IPS-20b (cell line): ENCODE measurements at regions not wholly inside any gene's neighbourhood (a gene's known extent, or its start where the extent isn't known, plus 50 kb on each side); places are given as distances from the start of the nearest gene placed in this dataset.

Experiments used
- H3K27ac ChIP-seq: one replicate; pipeline ENCODE4 v1.5.1; 2013; ENCODE audit warnings: low read length
- H3K27me3 ChIP-seq: 2 replicates; pipeline ENCODE4 v1.6.1; 2013; ENCODE audit warnings: mild to moderate bottlenecking, low read length, inconsistent platforms; ENCODE audit not compliant: insufficient read depth
- H3K36me3 ChIP-seq: 2 replicates; pipeline ENCODE4 v1.6.1; 2013; ENCODE audit warnings: low read depth, mild to moderate bottlenecking, inconsistent platforms, low read length, moderate library complexity; ENCODE audit not compliant: insufficient read depth
- H3K4me1 ChIP-seq: 2 replicates; pipeline ENCODE4 v1.6.1; 2013; ENCODE audit warnings: mild to moderate bottlenecking, control low read depth, inconsistent platforms, low read length, moderate library complexity; ENCODE audit not compliant: insufficient read depth
- H3K4me3 ChIP-seq: 2 replicates; pipeline ENCODE4 v1.5.1; 2013; ENCODE audit warnings: mild to moderate bottlenecking, low read length, inconsistent platforms
- H3K9ac ChIP-seq: 2 replicates; pipeline ENCODE4 v1.6.1; 2013; ENCODE audit warnings: low read depth, mild to moderate bottlenecking, inconsistent platforms, low read length, moderate library complexity
- H3K9me3 ChIP-seq: 2 replicates; pipeline ENCODE4 v1.6.1; 2013; ENCODE audit warnings: mild to moderate bottlenecking, low read depth, low read length, inconsistent platforms; ENCODE audit not compliant: insufficient read depth

DNA sequence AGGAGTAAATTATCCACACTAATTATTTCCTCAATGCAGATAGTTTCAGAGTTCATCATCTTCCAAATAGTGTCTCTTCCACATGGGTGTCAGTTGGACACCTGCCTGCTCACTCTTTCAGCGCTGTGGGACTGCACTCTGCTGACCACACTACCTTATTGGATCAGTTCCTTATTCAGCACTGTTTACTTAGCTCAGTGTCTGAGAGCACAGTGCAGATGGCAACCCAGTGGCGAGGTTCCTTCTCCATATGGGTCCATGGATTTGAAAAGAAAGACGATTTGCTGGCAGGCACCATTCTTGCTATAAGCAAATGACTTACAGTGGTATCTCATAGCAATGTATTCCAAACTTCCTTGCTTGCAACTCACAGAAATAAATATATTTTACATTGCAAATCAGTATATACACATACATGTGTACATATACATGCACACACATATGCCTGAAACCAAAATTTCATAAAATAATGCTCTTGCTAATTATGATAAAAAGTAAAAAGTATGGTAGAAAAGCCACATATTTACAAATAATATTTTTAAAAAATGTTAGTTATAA, 354.8 kb downstream of the INSIG2 start:
- Histone ChIP-seq H3K9ac (no peak overlapping the region), H3K4me3 (no peak overlapping the region), H3K9me3 (no peaks in the 10 kb centered on the region), H3K36me3 (no peaks in the 10 kb centered on the region), H3K27me3 (no peaks in the 10 kb centered on the region), H3K27ac (no peak overlapping the region), H3K4me1 (peaks cover 16% of the 10 kb centered on the region; the same call in 1 of the 2 replicates)

DNA sequence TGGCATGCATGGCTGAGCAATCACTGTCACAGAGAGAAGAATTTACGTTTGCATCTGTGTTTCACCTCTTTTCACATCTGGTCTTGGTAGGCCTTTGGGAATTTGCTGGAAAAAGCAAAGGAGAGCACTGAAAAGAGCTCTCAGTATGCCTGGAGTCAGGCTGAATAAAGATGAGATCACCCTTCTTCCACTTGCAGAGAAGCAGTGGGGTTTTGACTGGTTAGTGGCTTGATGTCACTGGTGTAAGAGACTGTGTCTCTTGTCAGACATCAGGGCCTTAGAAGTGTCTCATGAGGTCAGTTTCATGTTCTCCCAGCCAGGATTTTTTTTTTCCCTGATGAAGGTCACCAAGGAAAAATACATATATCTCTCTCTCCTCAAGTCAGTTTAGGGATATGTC, 353.8 kb downstream of the INSIG2 start:
- Histone ChIP-seq H3K27me3 (no peaks in the 10 kb centered on the region), H3K4me1 (peaks cover 16% of the 10 kb centered on the region; the same call in 1 of the 2 replicates), H3K9me3 (no peaks in the 10 kb centered on the region), H3K27ac (no peak overlapping the region), H3K36me3 (no peaks in the 10 kb centered on the region), H3K4me3 (no peak overlapping the region), H3K9ac (no peak overlapping the region)

DNA sequence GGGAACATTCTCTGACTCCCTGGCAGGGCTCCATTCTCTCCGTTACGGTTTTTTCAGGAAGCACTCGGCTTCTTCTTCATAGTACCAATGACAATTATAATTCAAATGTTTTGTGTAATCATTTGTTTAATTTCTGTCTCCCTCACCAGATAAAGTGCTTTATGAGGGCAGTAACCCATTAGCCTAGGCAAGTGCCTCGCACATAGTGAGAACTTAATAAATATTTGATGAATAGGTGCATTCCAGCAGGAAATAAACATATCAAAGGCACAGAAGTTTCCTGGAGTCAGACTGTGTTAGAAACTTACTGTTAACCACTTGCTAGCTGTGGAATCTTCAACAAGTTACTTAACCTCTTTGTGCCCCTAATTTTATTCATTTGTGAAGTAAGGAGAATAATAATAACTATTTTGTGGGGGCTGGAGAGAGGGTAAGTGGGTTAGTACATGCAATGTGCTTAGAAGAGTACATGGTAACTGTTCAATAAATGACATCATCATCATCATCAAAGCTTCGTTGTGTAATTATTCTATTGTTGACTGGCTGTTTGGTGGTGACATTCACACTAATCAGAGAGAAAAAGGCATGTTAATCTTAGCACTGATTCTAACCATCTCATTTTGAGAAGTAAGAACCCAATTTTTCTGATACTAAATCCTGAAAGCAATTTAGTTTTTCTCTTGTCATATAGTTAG, 352.3 kb downstream of the INSIG2 start:
- H3K27me3 ChIP-seq, result no peaks in the 10 kb centered on the region
- H3K27ac ChIP-seq, result no peak overlapping the region
- no peaks in the 10 kb centered on the region for H3K9me3 ChIP-seq
- 0 out of 2 replicates have a peak overlapping the region, but pooled peaks have one; percentile 4 for H3K4me3 ChIP-seq
- peaks cover 16% of the 10 kb centered on the region; the same call in 1 of the 2 replicates for H3K4me1 ChIP-seq
- H3K36me3 ChIP-seq, result no peaks in the 10 kb centered on the region
- H3K9ac ChIP-seq, result no peak overlapping the region

DNA sequence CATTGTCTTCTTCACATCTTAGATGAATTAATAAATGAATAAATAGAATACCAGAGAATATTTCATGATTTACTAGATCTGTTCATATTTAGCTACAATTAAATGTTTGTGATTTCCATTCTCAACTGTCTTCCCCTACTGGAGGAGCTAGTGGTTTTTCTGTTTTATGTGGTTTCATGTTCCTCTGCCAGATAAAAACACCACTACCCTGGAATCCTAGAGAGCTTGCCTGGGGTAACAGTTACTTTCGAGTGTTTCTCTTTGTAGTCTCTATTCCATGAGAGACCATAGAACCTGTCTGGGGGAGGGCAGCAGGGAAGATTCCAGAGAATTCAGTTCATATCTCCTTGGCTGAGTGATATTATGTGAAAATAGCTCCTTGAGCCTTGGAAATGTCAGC, 349.2 kb downstream of the INSIG2 start:
- Histone ChIP-seq H3K4me1 (peaks cover 16% of the 10 kb centered on the region; the same call in 1 of the 2 replicates), H3K27ac (no peak overlapping the region), H3K9ac (no peak overlapping the region), H3K27me3 (no peaks in the 10 kb centered on the region), H3K9me3 (no peaks in the 10 kb centered on the region), H3K4me3 (no peak overlapping the region), H3K36me3 (no peaks in the 10 kb centered on the region)

DNA sequence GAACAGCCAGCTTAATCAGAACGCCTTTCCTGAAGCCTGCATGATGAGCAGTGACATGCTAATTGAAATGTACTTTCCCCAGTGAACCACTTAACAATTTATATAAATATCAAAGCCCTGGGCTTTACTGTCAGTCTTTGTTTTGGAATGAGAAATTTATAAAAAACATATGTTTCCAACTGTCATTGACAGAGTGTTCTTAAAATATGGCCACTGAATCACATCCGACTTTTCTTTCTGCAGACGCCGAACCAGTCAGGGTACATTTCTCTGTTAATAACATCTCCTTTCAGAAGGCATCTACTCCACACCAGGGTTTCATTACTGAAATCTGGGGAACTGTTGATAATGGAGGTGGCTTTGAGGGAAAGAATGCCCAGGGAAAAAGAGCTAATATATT, 343.7 kb downstream of the INSIG2 start:
- no peak overlapping the region for H3K4me3 ChIP-seq
- H3K27ac ChIP-seq, result no peak overlapping the region
- no peaks in the 10 kb centered on the region for H3K9me3 ChIP-seq
- H3K27me3 ChIP-seq, result no peaks in the 10 kb centered on the region
- H3K4me1 ChIP-seq, result no peaks in the 10 kb centered on the region
- no peaks in the 10 kb centered on the region for H3K36me3 ChIP-seq
- H3K9ac ChIP-seq, result no peak overlapping the region

DNA sequence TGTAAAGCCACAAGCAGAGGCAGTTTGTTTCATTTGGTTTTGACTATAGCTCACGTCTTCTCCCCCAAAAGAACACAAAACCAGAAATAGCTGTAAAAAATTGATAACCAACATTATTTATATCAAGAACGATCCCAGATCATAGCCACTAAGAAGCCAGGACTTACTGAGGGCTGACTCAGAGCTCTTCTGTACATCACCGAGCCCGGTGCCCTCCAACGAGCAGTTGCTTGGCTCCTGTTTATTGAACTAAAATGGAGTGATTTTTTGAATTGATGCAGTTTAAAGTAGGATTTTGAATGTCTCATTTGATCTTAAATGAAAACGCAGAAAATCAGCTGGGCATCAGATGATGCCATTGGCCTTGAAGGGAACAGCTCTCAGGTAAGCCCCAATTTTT, 343.3 kb downstream of the INSIG2 start:
- H3K9ac ChIP-seq, result no peak overlapping the region
- no peak overlapping the region for H3K4me3 ChIP-seq
- H3K27me3 ChIP-seq, result no peaks in the 10 kb centered on the region
- no peaks in the 10 kb centered on the region for H3K36me3 ChIP-seq
- no peaks in the 10 kb centered on the region for H3K4me1 ChIP-seq
- no peaks in the 10 kb centered on the region for H3K9me3 ChIP-seq
- H3K27ac ChIP-seq, result no peak overlapping the region

DNA sequence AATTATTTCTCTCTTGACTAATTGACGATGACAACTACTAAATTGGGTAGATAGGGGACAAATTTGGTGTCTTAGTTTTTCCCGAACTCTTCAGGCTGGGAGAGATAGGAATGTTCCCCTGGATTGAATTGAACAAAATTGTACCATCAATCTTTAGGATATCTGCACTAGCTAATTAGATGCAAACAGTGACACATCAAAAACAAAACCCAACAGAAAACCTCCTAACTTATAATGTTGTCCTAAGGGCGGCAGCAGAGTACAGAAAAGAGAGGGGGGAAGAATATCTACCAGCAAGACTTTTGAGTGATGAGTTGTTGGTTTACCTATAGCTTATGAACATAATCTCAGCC, 342.9 kb downstream of the INSIG2 start:
- Histone ChIP-seq H3K9me3 (no peaks in the 10 kb centered on the region), H3K27me3 (no peaks in the 10 kb centered on the region), H3K27ac (no peak overlapping the region), H3K4me3 (no peak overlapping the region), H3K9ac (no peak overlapping the region), H3K36me3 (no peaks in the 10 kb centered on the region), H3K4me1 (no peaks in the 10 kb centered on the region)

DNA sequence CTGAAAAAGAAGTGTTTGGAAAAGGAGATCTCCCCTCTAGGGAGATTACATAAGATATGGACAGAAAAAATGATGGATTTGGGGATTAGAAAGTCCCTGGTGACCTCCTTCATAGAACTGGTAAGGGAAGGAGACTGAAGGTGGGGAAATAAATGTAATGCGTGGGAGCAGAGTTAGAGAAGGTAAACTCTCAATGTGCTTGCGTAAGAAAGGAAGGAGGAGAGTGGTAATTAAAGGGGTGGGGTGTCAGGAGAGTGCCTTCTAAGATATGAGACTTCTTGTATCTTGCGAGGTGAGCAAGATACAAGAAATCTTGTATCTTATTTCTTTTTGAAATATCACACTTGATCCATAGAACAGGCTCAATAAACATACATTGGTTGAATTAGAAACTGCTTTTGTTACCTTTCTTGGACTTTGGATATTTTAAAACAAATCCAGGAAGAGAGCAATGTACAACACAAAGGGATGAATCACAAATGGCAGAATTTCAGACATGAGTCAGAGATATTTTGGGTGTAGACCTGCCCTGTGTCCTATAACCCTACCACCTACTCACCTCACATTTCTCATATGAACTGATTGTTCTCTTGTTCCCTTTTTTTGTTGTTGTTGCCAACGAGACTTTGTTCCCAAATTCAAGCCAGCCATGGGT, 342.4 kb downstream of the INSIG2 start:
- no peak overlapping the region for H3K27ac ChIP-seq
- no peaks in the 10 kb centered on the region for H3K4me1 ChIP-seq
- H3K4me3 ChIP-seq, result no peak overlapping the region

DNA sequence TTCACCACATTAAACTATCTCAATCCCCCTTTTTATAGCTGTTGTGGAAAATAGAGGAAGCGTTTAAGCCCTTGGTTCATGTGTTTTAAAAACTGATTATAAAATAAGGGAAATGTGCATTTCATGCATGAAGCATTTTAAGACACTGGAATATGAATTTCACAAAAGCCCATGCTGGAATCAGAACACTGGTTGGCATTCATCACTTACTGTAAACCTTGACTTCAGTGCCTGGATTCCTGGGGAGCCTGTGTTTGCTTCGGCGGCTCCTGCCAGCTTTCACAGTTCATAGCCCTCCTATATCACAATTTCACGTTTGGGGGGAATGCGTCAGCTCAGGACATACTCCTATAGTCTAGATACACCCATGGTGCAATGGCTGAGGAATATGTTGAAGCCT, 336.9 kb downstream of the INSIG2 start:
- H3K4me3 ChIP-seq, result no peak overlapping the region
- no peak overlapping the region for H3K27ac ChIP-seq
- no peaks in the 10 kb centered on the region for H3K36me3 ChIP-seq
- H3K9ac ChIP-seq, result no peak overlapping the region
- H3K4me1 ChIP-seq, result no peaks in the 10 kb centered on the region
- H3K9me3 ChIP-seq, result peaks cover 17% of the 10 kb centered on the region; the same call in 1 of the 2 replicates
- no peaks in the 10 kb centered on the region for H3K27me3 ChIP-seq

More for the DNA sequence above, 342.4 kb downstream of the INSIG2 start:
- Histone ChIP-seq H3K36me3 (no peaks in the 10 kb centered on the region), H3K9ac (no peak overlapping the region), H3K9me3 (no peaks in the 10 kb centered on the region), H3K27me3 (no peaks in the 10 kb centered on the region)

DNA sequence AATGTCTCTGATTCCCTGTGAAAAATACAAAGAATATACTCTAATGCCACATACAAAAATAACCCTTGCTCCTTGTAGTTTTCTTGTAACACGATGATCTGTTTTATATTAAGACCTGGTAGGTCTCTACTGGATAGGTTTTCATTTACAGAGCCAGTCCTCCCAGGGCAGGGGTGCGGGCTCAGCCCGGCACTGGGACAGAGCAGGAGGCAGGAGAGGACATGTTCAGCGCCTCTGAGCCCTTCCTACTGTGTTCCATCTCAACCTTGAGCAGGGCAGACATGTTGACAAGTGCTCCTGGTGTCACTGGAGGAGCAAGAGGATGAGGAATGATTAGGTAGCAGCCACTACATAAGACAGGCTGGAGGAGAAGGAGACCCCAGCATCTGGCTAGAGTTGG, 335.5 kb downstream of the INSIG2 start:
- no peak overlapping the region for H3K27ac ChIP-seq
- no peak overlapping the region for H3K9ac ChIP-seq
- H3K4me1 ChIP-seq, result no peaks in the 10 kb centered on the region
- no peaks in the 10 kb centered on the region for H3K36me3 ChIP-seq
- H3K27me3 ChIP-seq, result no peaks in the 10 kb centered on the region
- H3K9me3 ChIP-seq, result peaks cover 17% of the 10 kb centered on the region; the same call in 1 of the 2 replicates
- no peak overlapping the region for H3K4me3 ChIP-seq

DNA sequence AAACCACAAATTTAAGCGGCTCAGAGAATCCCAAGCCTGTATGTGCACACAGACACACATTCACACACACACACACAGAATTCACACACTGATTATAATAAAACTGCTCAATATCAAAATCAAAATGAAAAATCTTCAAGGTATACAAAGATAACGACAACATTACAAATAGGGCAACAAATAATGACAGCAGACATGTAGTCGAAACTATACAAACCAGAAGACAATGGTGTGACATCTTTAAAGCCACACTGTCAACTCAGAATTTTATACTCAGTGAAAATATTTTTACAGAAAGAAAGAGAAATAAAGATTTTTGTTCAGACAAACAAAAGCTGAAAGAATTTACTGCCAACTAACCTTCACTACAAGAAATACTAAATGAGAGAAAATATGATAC, 333.4 kb downstream of the INSIG2 start:
- H3K4me3 ChIP-seq, result no peak overlapping the region
- H3K4me1 ChIP-seq, result no peaks in the 10 kb centered on the region
- peaks cover 17% of the 10 kb centered on the region; the same call in 1 of the 2 replicates for H3K9me3 ChIP-seq

More for the DNA sequence above, 333.4 kb downstream of the INSIG2 start:
- H3K36me3 ChIP-seq, result no peaks in the 10 kb centered on the region
- no peak overlapping the region for H3K9ac ChIP-seq
- H3K27ac ChIP-seq, result no peak overlapping the region
- no peaks in the 10 kb centered on the region for H3K27me3 ChIP-seq
